ENCODE measurements at regions not wholly inside any gene's neighbourhood (a gene's known extent, or its start where the extent isn't known, plus 50 kb on each side); places are given as distances from the start of the nearest gene placed in this dataset.

- Mint-ChIP-seq H3K36me3 (ENCODE audit: low read depth, unreplicated experiment) (no peaks in the 10 kb centered on the region), H3K4me3 (ENCODE audit: unreplicated experiment) (no peak overlapping the region), H3K9me3 (ENCODE audit: unreplicated experiment) (no peaks in the 10 kb centered on the region), H3K27me3 (ENCODE audit: low read depth, unreplicated experiment) (no peaks in the 10 kb centered on the region), H3K4me1 (ENCODE audit: low read depth, unreplicated experiment) (no peaks in the 10 kb centered on the region), H3K27ac (ENCODE audit: unreplicated experiment) (no peak overlapping the region)
- TF ChIP-seq CTCF (IDR thresholded peaks at IDR 0.05; ENCODE audit: insufficient read depth, low read depth, low read length): no peak
- TF ChIP-seq EZH2 (IDR thresholded peaks at IDR 0.05; ENCODE audit: insufficient read depth, low read length): no peak
- Histone ChIP-seq H3K9ac (ENCODE audit: low read length) (no peak overlapping the region), H2AFZ (ENCODE audit: low read depth, low read length) (no peak overlapping the region), H3K9me3 (ENCODE audit: insufficient read depth, low read depth, low read length) (no peaks in the 10 kb centered on the region), H3K27ac (ENCODE audit: low read depth, low read length) (no peak overlapping the region), H4K20me1 (ENCODE audit: insufficient read depth, low read length) (no peaks in the 10 kb centered on the region), H3K4me2 (ENCODE audit: low read length) (no peak overlapping the region), H3K4me1 (ENCODE audit: insufficient read depth, low read length) (no peaks in the 10 kb centered on the region), H3K36me3 (ENCODE audit: insufficient read depth, low read length) (no peaks in the 10 kb centered on the region), H3K27me3 (ENCODE audit: insufficient read depth, low read length) (no peaks in the 10 kb centered on the region), H3K4me3 (ENCODE audit: insufficient read depth, low read depth, low read length) (no peak overlapping the region), H3K79me2 (ENCODE audit: insufficient read depth, low read length) (no peaks in the 10 kb centered on the region)
- no peak for FAIRE-seq
- no peak for DNase-seq (ENCODE audit: low read depth)
These were observed 445.6 kb upstream of the ADAMTS5 start for GRCh38 chr21:27412530-27412929.

GRCh38 chr21:27408826-27409225, 441.9 kb upstream of the ADAMTS5 start:
- H3K9me3 Mint-ChIP-seq (ENCODE audit: unreplicated experiment): no peaks in the 10 kb centered on the region

More at GRCh38 chr21:27408826-27409225, 441.9 kb upstream of the ADAMTS5 start:
- Histone ChIP-seq H3K9me3 (ENCODE audit: insufficient read depth, low read depth, low read length) (no peaks in the 10 kb centered on the region), H3K4me3 (ENCODE audit: insufficient read depth, low read depth, low read length) (no peak overlapping the region), H3K27ac (ENCODE audit: low read depth, low read length) (no peak overlapping the region), H4K20me1 (ENCODE audit: insufficient read depth, low read length) (no peaks in the 10 kb centered on the region), H3K4me1 (ENCODE audit: insufficient read depth, low read length) (no peaks in the 10 kb centered on the region), H3K36me3 (ENCODE audit: insufficient read depth, low read length) (no peaks in the 10 kb centered on the region), H3K27me3 (ENCODE audit: insufficient read depth, low read length) (no peaks in the 10 kb centered on the region), H3K4me2 (ENCODE audit: low read length) (no peak overlapping the region), H2AFZ (ENCODE audit: low read depth, low read length) (no peak overlapping the region), H3K79me2 (ENCODE audit: insufficient read depth, low read length) (no peaks in the 10 kb centered on the region), H3K9ac (ENCODE audit: low read length) (no peak overlapping the region)
- no peaks in the 10 kb centered on the region for H3K36me3 Mint-ChIP-seq (ENCODE audit: low read depth, unreplicated experiment)
- no peak overlapping the region for H3K4me3 Mint-ChIP-seq (ENCODE audit: unreplicated experiment)
- no peaks in the 10 kb centered on the region for H3K27me3 Mint-ChIP-seq (ENCODE audit: low read depth, unreplicated experiment)
- no peak overlapping the region for H3K27ac Mint-ChIP-seq (ENCODE audit: unreplicated experiment)
- peaks cover 6% of the 10 kb centered on the region for H3K4me1 Mint-ChIP-seq (ENCODE audit: low read depth, unreplicated experiment)
- FAIRE-seq (no peak), DNase-seq (ENCODE audit: low read depth) (peak; percentile 14)
- TF ChIP-seq CTCF (IDR thresholded peaks at IDR 0.05; ENCODE audit: insufficient read depth, low read depth, low read length) (no peak), EZH2 (IDR thresholded peaks at IDR 0.05; ENCODE audit: insufficient read depth, low read length) (no peak)
